A172 (cell line): ENCODE measurements at regions not wholly inside any gene's neighbourhood (a gene's known extent, or its start where the extent isn't known, plus 50 kb on each side); places are given as distances from the start of the nearest gene placed in this dataset.
A peak's percentile ranks its signal among the peaks of the same experiment; 100 is the strongest.

Source experiments
- DNase-seq: peaks from one replicate; pipeline ENCODE4 v3.0.0-alpha.2; 2015; ENCODE audit warnings: low spot score

DNA sequence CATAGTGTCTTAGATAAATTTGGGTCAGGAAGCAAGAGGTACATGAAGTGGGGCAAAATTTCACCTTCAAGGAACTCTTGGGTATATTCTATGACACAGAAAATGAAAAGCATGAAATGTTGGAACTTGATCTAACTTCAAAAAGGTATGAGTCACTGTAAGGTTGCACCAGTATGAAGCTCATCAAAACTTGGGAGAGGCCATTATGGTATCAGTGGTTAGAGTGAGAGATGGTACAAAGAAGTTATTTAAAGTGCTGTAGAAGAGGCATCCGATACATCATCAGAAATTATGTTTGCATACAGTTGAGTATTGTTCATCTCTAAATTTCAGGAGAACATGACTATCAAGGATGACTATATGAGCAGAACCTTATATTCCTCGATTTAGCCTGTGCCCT is 302.9 kb upstream of the SUCLG2 start:
- no peak for DNase-seq

DNA sequence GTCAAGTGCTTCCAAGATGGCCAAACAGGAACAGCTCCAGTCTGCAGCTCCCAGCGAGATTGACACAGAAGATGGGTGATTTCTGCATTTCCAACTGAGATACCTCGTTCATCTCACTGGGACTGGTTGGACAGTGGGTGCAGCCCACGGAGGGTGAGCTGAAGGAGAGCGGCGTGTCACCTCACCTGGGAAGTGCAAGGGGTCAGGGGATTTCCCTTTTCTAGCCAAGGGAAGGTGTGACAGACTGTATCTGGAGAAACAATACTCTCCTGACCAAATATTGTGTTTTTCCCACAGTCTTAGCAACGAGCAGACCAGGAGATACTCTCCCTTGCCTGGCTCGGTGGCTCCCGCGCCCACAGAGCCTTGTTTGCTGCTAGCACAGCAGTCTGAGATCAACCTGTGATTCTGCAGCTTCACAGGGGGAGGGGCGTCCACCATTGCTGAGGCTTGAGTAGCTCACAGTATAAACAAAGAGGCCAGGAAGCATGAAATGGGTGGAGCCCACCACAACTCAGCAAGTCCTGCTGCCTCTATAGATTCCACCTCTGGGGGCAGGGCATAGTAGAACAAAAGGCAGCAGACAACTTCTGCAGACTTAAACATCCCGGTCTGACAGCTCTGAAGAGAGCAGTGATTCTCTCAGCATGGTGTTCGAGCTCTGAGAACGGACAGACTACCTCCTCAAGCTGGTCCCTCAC is 293.5 kb upstream of the SUCLG2 start:
- peak; percentile 35 for DNase-seq

DNA sequence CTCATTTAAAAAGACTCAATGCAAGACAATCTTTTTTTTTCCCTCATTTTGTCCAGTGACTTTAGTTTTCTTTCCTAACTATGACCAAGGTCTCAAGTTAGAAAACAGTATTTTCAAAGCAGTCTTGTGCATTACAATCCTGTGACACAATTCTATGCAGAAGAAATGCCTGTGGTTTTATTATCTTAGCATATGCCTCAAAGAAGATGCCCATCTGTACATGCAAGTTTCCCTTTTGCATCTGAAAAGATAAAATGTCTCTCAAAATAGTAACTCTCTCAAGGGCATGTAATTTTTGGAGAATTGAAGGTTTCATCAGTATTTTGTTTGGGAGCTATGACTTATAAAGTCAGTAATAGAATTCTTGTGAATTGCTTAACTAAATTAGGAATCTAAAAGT is 292.0 kb upstream of the SUCLG2 start:
- DNase-seq = peak; percentile 34

DNA sequence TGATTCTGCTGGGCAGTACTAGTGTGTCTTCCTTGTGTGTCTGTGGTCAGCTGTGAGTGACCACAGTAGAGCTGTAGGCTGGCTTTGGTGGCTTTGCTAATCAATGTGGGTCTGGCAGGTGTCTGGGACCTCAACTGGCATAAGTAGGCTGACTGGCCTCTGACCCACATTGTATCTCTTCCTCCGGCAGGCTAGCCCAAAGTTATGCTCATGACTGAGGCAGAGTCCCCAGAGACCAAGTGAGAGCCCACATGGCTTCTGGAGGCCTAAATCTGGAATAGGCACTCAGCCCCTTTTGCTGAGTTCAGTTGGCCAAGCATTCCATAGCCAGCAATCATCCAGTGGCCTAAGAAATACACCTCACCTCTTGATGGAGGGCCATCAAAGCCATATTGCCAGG is 289.1 kb upstream of the SUCLG2 start:
- no peak for DNase-seq

DNA sequence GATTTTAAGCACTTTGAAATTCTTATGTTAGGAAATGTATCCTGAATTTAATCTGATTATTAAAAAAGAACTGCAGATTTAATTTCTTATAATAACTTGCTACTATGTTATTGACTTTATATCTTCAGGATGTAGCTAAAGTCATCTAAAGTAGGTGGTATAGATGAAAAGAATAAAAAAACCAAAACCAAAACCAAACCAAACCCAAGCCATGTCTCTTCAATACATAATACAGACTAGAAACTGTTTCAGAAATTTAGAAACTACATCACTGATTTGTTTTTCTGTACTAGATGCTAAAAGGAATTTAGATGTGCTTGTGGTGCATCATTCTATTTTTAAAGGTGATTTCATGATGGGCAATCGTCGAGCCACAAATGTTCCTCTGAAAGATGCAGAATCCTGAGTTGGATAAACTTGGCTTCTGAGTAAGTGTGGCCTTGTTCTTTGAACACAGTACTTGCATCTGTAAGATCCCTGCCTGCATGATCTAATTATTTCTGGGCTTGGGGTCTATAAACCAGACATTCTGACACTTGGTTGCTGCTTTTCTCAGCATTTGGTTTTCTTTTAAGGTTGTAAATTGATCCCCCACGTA is 287.1 kb upstream of the SUCLG2 start:
- DNase-seq = no peak

DNA sequence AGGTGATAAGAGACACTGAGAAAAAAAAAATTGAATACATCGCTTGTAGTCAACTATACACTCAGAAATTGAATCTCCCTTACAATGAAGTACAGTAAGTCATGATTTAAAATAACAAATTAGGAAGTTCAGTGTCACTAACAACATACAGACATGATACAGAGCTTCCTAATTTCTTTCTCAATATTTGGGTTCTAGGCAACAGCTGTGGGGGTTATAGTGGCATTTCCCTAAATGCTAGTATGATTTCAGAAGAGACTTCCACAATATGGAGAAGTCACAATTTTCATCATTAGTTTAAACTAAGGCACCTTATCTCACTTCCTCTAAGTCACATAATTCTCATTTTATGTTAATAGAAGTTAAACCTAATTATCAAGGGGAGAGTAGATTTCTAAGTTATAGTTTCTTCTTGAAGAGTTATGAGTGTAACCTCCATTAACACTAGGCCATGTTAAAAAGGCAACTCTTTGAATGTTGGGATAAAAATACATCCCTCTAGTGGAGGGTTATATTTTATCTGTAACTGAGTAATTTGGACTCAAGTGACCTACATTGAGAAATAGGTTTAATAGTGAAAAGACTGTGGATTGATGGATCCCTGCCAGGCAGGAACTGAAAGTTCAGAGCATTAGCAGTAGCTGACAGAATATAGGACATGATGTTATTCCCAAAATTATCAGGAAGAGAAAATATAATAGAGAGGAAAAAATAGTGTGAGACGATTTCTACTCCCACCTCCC is 286.0 kb upstream of the SUCLG2 start:
- DNase-seq = peak; percentile 16

DNA sequence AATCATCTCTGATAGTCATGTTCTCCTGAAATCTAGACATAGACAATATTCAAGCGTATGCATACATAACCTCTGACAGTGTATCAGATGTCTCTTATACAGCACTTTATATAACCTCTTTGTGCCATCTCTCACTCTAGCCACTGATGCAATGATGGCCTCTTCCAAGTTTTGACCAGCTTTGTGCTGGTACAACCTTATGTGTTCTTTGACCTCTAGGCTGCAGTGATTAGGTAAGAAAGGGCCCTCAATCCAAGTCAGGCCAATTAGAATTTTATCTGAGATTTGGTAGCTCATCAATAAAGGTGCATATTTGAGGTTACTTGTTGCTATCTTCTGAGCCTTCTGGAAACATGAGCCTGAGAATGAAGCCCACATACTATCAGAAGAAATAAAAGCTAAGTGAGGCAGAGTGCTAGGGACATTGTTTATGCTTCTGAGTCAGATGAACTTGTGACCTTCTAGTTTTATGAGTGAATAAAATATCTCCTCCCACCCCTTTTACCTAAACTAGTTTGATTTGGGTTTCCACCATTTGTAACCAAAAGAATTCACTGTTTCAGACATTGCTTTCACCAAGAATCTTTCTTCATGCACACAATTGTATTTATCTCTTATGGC is 283.2 kb upstream of the SUCLG2 start:
- peak; percentile 22 for DNase-seq

DNA sequence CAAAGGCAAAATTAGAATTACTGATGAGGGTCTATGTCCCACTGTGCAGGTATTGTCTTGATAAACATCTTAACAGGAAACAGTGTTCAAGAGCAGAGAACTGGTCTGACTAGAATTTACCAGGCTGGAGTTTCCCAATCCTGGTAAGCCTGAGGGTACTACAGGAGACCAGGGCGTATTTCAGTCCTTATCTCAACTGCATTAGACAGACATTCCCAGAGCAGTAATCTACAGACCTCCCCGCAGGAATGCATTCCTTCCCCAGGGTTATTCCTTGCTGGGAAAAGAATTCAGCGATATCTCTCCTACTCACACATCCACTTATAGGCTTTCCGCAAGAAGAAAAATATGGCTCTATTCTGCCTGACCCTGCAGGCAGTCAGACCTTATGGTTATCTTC is 276.0 kb upstream of the SUCLG2 start:
- DNase-seq = peak; percentile 54

DNA sequence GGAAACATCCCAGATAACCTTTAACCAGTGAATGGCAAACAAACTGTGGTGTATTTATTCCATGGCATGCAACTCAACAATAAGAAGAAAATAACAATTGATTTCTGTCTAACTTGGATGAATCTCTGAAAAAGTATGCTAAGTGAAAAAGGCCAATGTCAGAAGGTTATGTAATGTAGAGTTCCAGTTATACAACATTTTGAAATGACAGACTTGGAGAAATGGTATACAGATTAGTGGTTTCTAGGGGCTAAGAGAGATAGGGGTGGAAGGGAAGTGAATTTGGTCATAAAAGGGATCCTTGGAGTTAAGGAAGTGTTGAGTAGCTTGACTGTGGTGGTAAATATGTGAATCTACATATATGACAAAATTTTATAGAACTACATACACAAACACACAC is 269.4 kb upstream of the SUCLG2 start:
- DNase-seq = no peak

DNA sequence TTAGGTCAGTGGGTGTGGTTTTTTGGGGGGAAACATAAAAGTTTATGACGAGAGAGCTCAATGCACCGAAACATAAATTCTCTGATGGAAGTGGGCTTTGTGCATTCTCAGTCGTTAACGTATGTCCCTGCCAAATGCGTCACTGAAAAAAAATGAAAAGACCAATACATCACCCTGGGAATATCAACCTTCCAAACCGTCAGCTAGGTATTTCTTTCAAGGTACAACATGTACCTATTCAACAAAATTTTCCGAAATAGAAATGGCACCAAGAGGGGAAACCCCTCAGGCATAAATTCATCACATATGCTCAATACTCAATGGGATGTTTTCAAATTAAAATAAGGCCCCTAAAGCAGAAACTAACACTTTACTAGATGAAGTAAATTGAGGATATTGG is 266.6 kb upstream of the SUCLG2 start:
- no peak for DNase-seq

DNA sequence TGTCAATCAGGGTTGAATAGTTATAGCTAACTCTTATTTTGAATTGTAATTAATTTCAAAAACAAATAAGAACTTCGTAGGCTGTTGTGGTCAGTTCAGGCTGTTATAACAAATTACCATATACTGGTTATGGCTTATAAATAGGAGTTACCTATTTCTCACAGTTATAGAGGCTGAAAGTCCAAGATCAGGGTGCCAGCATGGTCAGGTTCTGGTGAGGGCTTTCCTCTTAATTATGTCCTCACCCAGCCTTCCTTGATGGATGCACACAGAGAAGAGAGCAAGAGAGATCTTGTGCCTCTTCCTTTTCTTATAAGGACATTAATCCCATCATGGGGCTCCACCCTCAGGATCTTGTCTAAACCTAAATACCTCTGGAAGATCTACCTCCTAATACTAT is 265.9 kb upstream of the SUCLG2 start:
- no peak for DNase-seq

DNA sequence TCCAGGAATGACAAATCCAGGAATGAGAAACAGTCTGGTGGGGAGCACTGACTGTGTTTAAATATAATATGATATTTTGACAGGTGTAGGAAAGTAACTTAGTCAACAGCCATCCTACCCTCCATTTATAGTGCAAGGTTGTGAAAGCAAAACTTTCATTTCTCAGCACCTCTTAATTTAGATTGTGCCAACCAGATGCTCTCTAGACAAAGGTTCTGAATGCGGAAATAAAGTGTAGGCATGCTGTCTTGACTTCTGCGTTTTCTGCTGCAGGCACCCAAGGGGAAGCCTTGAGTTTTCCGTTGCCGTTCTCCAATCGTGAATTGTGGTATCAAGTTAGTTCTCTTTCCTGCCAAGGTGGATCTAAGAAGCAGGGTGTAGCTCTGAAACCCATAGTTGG is 261.9 kb upstream of the SUCLG2 start:
- DNase-seq = no peak

DNA sequence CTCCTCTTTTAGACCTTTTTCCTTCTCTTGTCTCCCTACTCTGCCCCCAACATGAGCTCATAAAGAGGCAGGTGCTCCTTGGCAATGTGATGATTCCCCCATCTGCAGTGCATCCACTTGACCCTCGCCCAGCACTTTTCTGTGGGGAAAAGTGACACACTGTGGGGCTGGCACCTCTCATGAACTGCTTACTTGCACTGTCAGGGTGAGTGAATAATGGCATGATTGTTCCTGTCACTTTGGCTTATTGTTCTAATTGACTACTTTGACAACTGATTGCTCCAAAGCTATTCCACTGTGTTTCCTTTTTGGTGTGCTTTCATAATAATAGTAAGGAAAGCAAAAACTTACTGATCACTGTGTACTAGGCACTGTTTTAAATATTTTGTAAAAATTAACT is 253.3 kb upstream of the SUCLG2 start:
- no peak for DNase-seq

DNA sequence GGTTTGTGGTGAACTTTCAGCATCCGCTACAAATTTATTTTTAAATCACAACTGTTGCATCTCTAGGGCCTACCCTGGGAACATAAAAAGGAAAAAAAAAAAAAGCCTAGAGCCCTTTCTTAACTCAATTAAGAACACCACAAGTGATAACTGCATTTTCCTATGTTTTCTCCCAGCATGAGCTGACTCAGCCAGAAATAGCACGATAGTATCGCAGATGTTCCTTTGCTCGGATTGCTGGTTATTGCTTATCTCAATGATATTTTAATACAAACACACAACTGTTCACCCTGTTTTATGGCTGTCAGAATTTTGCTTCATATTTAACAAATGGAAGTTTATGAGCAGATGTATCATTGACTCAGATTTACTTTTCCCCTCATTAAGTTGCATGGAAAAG is 251.8 kb upstream of the SUCLG2 start:
- no peak for DNase-seq

DNA sequence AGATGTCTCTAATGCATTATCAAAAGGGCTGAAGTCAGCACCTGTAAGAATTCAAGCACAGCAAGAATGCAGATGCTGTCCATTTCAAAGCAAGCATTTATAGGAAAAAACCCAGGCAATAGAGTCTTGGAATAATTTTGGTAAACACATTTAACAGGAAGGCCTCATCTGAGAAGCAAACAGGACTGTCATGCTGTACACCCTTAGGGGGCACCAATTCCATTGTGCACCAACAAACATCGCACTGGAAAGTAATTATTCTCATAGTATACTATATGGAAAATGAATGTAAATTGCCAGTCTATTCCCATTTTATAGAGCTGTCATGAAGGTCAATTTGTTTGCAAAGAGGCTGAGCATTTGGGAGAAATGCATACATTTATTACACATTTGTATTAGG is 247.3 kb upstream of the SUCLG2 start:
- no peak for DNase-seq

DNA sequence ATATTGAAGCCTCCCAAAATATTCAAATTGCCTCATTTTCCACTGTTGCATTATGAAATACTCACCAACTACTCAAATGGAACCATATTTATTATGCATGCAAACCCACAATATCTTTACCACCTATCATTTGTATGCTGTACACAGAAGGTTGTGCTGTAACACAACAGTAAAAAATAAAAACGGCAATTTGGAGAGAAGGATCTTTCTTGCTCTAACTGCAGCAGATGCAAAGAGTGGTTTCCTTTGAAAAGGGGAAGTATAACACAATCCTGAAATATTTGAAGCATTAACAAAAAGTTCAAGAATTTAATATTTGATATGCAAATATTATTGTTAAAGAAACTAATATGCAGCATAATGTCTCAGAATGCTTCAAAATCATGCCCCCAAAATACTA is 244.5 kb upstream of the SUCLG2 start:
- DNase-seq = no peak

DNA sequence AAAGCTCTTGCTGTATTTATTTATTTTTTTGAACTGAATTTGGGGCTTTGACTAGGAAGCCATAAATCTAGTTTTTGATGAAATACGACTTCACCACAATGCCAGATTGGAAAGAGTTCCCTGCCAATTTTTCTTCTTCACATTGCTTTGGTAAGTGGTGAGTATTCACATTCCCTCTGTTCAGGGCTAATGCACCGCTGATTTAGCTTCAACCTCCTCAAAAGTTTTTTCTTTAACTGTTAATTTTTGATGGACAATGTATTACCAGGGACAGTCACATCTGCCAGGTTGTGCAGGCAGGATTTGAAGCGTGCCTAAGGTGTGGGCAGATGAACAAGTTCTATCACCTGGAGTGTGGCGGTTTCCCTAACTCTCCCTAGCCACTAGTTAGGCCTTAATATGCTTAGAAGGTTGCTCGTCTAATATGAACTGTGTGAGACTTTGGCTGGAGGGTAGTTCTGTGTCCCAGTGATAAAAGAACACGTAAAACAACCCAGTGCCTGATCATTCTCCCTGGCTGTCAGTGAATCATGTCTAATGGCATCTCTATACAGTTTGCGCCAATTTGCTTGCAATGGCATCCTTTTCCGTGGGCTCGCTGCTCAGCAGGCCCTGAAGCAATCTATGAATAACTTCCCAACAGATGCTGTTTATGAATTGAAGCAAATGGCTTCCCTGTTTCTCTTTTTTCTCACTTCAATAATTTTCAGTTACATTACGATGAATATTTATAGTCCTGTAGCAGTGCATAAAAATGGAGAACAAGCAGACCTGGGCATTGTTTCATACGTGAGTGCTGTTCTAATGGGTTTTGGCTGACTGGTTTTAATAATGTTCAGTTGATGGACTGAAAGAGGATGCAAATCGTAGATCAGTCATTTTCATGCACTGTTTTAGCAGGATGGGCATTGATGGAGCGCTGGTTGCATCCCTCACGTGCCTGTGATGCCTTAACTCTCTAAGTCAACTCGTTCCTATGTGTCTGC is 243.2 kb upstream of the SUCLG2 start:
- DNase-seq = no peak

DNA sequence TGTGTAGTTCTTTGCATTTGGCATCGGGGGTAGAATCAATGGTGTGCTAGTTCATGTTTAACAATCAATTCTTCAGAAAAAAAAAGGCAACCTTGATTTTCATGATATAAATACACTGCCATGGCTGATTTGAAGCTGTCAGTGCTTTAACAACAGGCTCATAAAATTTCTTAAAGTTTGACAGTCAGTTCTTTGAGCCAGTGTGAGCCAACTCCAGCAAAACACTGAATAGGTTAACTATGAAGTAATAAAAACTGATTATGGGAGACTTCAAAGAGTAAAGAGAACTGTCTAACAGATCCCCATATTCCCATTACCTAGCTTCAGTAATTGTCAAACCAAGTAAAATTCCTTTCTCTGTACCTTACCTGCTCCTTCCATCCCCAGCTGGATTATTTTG is 241.7 kb upstream of the SUCLG2 start:
- no peak for DNase-seq

DNA sequence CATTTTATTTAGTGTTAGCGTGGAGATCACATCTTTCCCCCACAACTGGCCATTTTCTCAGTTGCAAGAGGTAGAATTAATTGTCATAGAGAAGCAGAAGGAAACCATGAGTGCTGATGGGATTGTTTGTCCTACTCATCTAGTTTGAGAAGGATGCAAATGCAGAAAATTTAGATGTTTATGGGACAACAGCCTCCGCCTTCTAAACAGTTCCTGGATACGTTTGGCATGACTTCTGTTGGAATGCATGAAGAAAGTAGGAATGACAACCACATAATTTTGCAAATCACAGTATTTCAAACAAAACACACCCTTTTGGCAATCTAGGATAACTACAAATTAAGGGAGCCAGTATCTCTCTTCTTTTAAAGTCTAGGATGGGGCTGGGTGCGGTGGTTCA is 240.1 kb upstream of the SUCLG2 start:
- DNase-seq = no peak

DNA sequence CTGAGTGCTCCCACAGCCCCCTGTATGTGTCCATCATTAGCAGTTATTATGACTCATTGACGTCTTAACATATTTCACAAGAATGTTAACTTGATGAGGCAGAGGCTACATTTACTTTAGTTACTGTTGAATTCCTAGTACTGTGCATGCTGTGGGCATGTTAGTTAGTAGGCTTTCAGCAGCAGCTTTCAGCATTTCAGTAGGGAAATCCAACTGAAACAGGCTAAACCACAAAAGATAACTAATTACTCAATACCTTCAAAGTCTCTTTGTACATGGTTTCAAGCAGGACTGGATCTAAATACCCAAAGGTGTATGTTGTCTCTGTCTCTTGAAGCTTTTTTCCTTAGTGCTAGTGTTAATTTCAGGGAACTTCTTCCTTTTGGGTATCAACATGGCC is 229.9 kb upstream of the SUCLG2 start:
- no peak for DNase-seq

DNA sequence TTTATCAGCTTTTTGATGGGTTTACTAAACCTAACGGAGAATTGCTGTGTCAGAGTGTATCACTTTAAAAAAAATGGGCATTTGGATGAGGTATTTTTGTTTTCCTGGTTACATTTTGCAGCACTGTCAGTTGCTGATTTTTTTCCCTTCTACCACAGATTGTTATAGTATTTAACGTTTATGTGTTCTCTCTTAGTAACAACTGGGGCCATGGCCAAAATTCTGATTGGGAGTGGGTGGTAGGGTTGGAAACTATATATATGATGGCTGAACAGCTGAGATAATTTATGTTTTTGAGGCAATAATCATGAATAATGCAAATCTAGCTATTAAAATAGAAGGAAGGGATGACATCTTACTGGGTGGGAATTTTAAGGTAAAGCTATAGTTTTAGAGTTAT is 229.4 kb upstream of the SUCLG2 start:
- no peak for DNase-seq

DNA sequence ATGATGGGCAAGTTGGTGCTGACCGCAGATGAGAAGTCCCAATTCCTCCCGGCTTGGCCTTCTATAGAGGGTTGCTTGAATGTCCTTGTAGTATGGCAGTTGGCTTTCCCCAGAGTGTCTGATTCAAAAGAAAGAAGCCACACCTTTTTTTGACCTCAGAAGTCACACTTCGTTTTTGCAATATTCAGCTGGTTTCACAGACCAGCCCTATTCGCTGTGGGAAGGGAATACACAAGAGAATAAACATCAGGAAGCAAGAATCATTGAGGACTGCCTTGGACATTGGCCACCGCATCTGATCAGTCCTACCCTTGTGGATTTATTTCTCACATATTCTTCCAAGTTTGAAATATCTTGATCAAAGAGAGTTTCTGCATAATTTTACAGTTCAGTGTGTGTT is 228.6 kb upstream of the SUCLG2 start:
- no peak for DNase-seq
